RWPE2 (cell line): ENCODE measurements at regions not wholly inside any gene's neighbourhood (a gene's known extent, or its start where the extent isn't known, plus 50 kb on each side); places are given as distances from the start of the nearest gene placed in this dataset.

ENCODE experiments used
- ATAC-seq: fragments of 200-7000 bp; cut with Tn5 transposase; 3 replicates; pipeline ENCODE4 v1.9.1; 2021; ENCODE audit warnings: low read depth
- DNase-seq: peaks from one replicate; pipeline ENCODE4 v3.0.0-alpha.2; 2020; ENCODE audit warnings: low spot score
- H3K27ac ChIP-seq: fragments of 450-650 bp; 2 replicates; pipeline ENCODE4 v1.5.1; 2017; ENCODE audit warnings: mild to moderate bottlenecking; ENCODE audit not compliant: poor library complexity, severe bottlenecking
- H3K27me3 ChIP-seq: fragments of 250-450 bp; sonication (Bioruptor Pico); 2 replicates; pipeline ENCODE4 v1.5.1; 2021; ENCODE audit warnings: mild to moderate bottlenecking, moderate library complexity; ENCODE audit not compliant: insufficient read depth, poor library complexity, severe bottlenecking
- H3K36me3 ChIP-seq: fragments of 250-450 bp; sonication (Bioruptor Pico); 2 replicates; pipeline ENCODE4 v1.5.1; 2020; ENCODE audit warnings: low read depth, mild to moderate bottlenecking, moderate library complexity
- H3K4me1 ChIP-seq: fragments of 250-450 bp; sonication (Bioruptor Pico); 2 replicates; pipeline ENCODE4 v1.5.1; 2021; ENCODE audit warnings: mild to moderate bottlenecking, moderate library complexity; ENCODE audit not compliant: insufficient read depth, poor library complexity, severe bottlenecking
- H3K4me3 ChIP-seq: fragments of 250-450 bp; sonication (Bioruptor Pico); 2 replicates; pipeline ENCODE4 v1.5.1; 2021; ENCODE audit warnings: mild to moderate bottlenecking, moderate library complexity; ENCODE audit not compliant: severe bottlenecking
- H3K9me3 ChIP-seq: fragments of 250-450 bp; sonication (Bioruptor Pico); 2 replicates; pipeline ENCODE4 v1.5.1; 2021; ENCODE audit warnings: mild to moderate bottlenecking, moderate library complexity; ENCODE audit not compliant: severe bottlenecking
- TF ChIP-seq, protein P1 (sequence below): fragments of 450-650 bp; IDR thresholded peaks from one replicate; pipeline ENCODE4 v1.5.1; 2017; ENCODE audit warnings: mild to moderate bottlenecking, moderate library complexity; ENCODE audit not compliant: poor library complexity, severe bottlenecking

DNA sequence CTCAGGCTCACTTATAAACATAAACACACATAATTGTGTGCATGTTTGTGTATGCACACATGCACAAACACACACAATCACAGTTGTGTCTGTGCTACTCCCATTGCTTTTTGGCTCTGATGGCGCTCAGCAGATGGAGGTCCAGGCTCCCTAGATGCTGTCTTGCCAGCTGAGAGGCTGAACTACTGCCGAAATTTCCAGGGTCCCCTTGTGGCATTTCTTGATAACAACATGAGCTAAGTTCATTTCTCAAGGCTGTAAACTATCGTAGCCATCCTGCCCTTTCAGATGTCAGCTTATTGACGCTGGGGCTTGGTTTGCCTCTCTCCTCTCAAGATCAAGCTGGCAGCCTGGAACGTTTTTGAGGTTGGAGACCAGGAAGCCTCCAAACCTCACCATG, 80.1 kb upstream of the ADRA1D start:
- peaks cover 6% of the 10 kb centered on the region for H3K9me3 ChIP-seq
- H3K36me3 ChIP-seq: no peaks in the 10 kb centered on the region
- no peak overlapping the region for H3K27ac ChIP-seq
- no peak for ATAC-seq
- DNase-seq: no peak
- H3K4me1 ChIP-seq: no peaks in the 10 kb centered on the region
- H3K4me3 ChIP-seq: no peak overlapping the region
- TF ChIP-seq, protein P1, sequence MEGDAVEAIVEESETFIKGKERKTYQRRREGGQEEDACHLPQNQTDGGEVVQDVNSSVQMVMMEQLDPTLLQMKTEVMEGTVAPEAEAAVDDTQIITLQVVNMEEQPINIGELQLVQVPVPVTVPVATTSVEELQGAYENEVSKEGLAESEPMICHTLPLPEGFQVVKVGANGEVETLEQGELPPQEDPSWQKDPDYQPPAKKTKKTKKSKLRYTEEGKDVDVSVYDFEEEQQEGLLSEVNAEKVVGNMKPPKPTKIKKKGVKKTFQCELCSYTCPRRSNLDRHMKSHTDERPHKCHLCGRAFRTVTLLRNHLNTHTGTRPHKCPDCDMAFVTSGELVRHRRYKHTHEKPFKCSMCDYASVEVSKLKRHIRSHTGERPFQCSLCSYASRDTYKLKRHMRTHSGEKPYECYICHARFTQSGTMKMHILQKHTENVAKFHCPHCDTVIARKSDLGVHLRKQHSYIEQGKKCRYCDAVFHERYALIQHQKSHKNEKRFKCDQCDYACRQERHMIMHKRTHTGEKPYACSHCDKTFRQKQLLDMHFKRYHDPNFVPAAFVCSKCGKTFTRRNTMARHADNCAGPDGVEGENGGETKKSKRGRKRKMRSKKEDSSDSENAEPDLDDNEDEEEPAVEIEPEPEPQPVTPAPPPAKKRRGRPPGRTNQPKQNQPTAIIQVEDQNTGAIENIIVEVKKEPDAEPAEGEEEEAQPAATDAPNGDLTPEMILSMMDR: no peak
- H3K27me3 ChIP-seq: no peaks in the 10 kb centered on the region

DNA sequence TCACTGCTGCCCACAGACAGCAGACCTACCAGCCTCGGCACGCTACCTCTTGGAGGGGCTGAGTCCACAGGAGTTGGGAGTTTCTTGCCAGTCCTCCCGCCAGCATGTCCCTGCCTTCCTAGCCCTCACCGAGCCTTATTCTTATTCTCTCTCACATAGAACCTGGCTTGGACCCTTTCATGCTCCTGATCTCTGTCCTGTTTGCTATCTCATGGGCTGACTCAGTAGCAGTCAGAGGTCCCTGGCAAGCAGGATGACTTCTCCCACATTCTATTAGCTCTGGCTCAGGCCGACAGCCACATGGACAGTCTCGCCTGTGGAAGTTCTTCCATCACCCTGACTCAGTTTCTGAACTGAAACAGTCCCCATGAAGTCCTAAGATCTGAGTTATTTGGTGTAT, 79.5 kb upstream of the ADRA1D start:
- Histone ChIP-seq H3K27me3 (no peaks in the 10 kb centered on the region), H3K36me3 (no peaks in the 10 kb centered on the region), H3K4me1 (no peaks in the 10 kb centered on the region), H3K4me3 (no peak overlapping the region), H3K9me3 (peaks cover 6% of the 10 kb centered on the region), H3K27ac (no peak overlapping the region)
- ATAC-seq (no peak), DNase-seq (no peak)
- TF ChIP-seq, protein P1: no peak

DNA sequence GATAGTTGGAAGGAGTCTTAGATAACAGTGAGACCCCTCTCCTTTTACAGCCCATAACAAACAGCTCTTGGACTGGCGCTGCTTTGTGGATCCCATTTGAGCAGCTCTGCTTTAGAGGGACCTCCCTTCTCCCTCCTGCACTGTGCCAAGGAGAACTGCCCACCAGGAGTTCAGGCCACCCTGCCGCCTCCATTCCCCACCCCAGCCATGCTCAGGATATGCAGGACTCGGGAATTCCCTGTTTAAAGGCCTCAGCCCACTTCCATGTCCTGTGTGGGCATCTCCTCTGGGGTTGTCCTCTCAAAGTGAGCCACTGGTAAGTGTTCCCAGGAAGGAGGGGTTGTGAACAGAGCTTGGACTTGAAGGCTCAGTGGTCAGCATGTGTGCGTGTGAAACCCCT, 78.9 kb upstream of the ADRA1D start:
- no peaks in the 10 kb centered on the region for H3K27me3 ChIP-seq
- no peaks in the 10 kb centered on the region for H3K36me3 ChIP-seq
- TF ChIP-seq, protein P1: no peak
- H3K27ac ChIP-seq: no peak overlapping the region
- no peaks in the 10 kb centered on the region for H3K4me1 ChIP-seq
- no peak overlapping the region for H3K4me3 ChIP-seq
- ATAC-seq (no peak), DNase-seq (no peak)
- peaks cover 6% of the 10 kb centered on the region for H3K9me3 ChIP-seq

DNA sequence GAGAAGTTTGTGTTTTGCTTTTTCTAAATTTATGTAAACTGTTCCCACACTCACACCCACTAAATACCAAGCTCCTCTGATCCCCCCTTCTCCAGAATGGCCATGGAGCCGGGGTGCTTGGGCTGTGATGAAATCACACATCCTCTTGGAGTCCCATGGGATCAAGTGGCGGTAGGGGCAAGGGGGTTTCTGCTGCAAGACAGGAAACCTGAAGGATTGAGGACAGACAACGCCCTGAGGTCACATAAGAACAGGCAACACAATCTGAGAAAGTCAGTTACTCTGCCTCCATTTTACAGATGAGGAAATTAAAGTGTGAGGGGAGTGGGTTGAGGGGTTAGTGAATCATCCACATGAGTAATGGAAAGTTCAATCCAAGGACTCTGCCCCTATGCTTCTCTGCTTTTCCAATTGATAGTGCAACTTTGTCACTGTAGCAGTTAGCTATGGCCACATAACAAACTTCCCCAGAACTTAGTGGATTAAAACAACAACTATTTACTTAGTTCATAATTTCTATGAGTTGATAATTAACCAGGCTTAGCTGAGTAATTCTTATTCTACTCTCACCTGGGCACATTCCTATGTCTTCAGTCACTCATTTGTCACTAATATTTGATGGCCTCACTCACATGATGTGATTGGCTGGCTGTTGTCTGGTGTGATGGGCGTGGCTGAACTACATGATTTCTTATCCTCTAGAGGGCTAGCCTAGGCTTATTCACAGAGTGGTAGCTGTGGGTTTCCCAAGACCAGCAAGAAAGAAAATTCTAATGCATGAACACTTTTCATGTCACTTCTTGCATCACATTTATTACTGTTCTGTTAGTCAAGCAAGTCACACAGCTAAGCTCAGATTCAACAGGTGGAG, 77.3 kb upstream of the ADRA1D start:
- H3K4me3 ChIP-seq: no peak overlapping the region
- peaks cover 6% of the 10 kb centered on the region for H3K9me3 ChIP-seq
- DNase-seq: no peak
- peak; percentile 60 for ATAC-seq
- no peaks in the 10 kb centered on the region for H3K4me1 ChIP-seq
- H3K27ac ChIP-seq: no peak overlapping the region
- no peaks in the 10 kb centered on the region for H3K27me3 ChIP-seq
- no peaks in the 10 kb centered on the region for H3K36me3 ChIP-seq
- TF ChIP-seq, protein P1: no peak

DNA sequence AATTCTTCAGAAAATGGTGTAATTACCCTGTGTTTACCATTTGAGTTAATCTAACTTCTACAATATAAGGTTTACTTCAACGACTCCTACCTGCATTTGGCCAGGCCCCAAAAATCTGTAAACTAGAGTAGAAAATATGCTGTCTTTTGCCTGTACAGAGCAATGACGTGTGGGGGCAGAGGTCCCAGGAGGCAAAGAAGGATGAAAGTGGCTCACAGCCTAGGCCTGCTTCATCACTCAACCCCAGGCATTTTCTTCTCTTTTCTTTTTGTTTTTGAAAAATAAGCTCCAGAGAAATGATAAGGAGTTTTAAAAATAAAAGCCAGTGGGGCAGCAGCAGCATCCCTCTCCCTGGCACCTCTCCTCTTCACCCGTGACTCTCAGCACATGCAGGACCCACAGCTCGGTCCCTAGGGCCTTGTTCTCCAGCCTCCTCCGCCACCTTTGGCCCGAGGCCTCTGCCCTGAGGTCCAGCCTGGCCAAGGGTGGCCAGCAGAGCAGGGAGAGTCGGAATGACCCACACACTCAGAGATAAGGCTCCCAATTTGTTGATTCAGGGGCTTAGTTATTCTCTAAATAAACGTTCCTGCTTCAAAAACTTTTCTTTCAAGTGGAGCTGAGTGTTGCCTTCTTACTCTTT, 76.6 kb upstream of the ADRA1D start:
- no peaks in the 10 kb centered on the region for H3K27me3 ChIP-seq
- no peaks in the 10 kb centered on the region for H3K4me1 ChIP-seq
- H3K36me3 ChIP-seq: no peaks in the 10 kb centered on the region
- TF ChIP-seq, protein P1: no peak
- no peak for DNase-seq
- H3K27ac ChIP-seq: no peak overlapping the region
- no peak overlapping the region for H3K4me3 ChIP-seq
- peaks cover 6% of the 10 kb centered on the region for H3K9me3 ChIP-seq
- ATAC-seq: no peak
